ENCODE measurements at regions not wholly inside any gene's neighbourhood (a gene's known extent, or its start where the extent isn't known, plus 50 kb on each side); places are given as distances from the start of the nearest gene placed in this dataset.

DNA sequence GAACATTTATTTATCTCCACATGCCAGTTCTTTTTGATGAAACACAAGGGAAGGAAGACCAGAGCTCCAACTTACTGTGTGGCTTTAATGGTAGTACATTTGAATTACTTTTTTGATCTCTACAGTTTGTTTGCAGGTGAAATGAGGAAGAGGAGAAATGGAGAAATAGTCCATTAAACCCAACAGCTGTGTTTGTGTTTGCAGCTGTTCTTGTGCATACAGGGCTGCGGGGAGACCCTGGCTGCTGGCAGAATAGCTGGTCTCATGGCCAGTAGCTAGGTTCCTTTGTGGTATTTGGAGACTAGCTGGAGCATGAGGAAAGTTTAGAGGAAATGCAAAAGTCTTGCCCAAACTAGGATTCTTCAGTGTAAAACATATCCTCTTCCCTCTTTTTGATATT is 374.8 kb downstream of the GPAT3 start (continued):
- TF ChIP-seq, protein P1, sequence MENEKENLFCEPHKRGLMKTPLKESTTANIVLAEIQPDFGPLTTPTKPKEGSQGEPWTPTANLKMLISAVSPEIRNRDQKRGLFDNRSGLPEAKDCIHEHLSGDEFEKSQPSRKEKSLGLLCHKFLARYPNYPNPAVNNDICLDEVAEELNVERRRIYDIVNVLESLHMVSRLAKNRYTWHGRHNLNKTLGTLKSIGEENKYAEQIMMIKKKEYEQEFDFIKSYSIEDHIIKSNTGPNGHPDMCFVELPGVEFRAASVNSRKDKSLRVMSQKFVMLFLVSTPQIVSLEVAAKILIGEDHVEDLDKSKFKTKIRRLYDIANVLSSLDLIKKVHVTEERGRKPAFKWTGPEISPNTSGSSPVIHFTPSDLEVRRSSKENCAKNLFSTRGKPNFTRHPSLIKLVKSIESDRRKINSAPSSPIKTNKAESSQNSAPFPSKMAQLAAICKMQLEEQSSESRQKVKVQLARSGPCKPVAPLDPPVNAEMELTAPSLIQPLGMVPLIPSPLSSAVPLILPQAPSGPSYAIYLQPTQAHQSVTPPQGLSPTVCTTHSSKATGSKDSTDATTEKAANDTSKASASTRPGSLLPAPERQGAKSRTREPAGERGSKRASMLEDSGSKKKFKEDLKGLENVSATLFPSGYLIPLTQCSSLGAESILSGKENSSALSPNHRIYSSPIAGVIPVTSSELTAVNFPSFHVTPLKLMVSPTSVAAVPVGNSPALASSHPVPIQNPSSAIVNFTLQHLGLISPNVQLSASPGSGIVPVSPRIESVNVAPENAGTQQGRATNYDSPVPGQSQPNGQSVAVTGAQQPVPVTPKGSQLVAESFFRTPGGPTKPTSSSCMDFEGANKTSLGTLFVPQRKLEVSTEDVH (IDR thresholded peaks at IDR 0.05; ENCODE audit: low read depth, partially characterized antibody) = no peak
- TF ChIP-seq SREBF2 (IDR thresholded peaks at IDR 0.05; ENCODE audit: low read length) = no peak
- TF ChIP-seq, protein P2, sequence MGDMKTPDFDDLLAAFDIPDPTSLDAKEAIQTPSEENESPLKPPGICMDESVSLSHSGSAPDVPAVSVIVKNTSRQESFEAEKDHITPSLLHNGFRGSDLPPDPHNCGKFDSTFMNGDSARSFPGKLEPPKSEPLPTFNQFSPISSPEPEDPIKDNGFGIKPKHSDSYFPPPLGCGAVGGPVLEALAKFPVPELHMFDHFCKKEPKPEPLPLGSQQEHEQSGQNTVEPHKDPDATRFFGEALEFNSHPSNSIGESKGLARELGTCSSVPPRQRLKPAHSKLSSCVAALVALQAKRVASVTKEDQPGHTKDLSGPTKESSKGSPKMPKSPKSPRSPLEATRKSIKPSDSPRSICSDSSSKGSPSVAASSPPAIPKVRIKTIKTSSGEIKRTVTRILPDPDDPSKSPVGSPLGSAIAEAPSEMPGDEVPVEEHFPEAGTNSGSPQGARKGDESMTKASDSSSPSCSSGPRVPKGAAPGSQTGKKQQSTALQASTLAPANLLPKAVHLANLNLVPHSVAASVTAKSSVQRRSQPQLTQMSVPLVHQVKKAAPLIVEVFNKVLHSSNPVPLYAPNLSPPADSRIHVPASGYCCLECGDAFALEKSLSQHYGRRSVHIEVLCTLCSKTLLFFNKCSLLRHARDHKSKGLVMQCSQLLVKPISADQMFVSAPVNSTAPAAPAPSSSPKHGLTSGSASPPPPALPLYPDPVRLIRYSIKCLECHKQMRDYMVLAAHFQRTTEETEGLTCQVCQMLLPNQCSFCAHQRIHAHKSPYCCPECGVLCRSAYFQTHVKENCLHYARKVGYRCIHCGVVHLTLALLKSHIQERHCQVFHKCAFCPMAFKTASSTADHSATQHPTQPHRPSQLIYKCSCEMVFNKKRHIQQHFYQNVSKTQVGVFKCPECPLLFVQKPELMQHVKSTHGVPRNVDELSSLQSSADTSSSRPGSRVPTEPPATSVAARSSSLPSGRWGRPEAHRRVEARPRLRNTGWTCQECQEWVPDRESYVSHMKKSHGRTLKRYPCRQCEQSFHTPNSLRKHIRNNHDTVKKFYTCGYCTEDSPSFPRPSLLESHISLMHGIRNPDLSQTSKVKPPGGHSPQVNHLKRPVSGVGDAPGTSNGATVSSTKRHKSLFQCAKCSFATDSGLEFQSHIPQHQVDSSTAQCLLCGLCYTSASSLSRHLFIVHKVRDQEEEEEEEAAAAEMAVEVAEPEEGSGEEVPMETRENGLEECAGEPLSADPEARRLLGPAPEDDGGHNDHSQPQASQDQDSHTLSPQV (IDR thresholded peaks at IDR 0.05) = no peak

DNA sequence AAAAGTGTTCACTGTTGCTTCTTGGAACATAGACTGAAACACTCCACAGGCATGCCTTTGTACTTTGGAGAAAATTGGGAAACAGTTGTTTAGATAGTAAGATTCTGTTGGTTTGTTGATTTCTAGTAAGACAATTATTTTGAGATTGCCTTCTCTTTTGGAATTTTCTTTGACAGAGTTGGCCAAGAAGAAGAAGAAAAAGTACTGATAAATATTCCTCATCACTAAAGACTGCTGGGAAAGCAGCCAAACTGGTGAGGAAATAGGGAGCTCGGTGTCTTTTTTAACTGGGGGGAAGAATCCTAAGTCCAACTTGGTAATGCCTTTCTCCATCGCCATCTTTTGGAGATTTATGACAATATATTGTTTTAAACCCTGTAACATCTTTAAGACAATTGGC is 370.7 kb downstream of the GPAT3 start:
- Histone ChIP-seq H3K9me3 (replicated peaks; ENCODE audit: control insufficient read depth, insufficient read depth, low read length) (no peaks in the 10 kb centered on the region), H2AFZ (ENCODE audit: control insufficient read depth, low read depth, low read length) (no peak overlapping the region), H3K79me2 (ENCODE audit: control insufficient read depth, insufficient read depth, low read length) (no peaks in the 10 kb centered on the region), H3K4me2 (ENCODE audit: control insufficient read depth, insufficient read depth) (no peak overlapping the region), H3K9ac (ENCODE audit: control insufficient read depth, insufficient read depth, low read length) (no peak overlapping the region), H3K36me3 (ENCODE audit: control insufficient read depth in 2 of 2, insufficient read depth in 2 of 2, low read length in 1 of 2) (no peaks in the 10 kb centered on the region), H3K27me3 (replicated peaks in 1 of 2; ENCODE audit: control insufficient read depth in 2 of 2, insufficient read depth in 2 of 2, low read length in 1 of 2) (no peaks in the 10 kb centered on the region), H4K20me1 (ENCODE audit: control insufficient read depth, insufficient read depth) (no peaks in the 10 kb centered on the region), H3K27ac (ENCODE audit: control insufficient read depth, insufficient read depth) (no peak overlapping the region), H3K4me3 (no peak overlapping the region), H3K4me1 (ENCODE audit: control insufficient read depth, insufficient read depth, low read length) (no peaks in the 10 kb centered on the region)
- in situ Hi-C loops (cut with MboI) (no loop called here), intact Hi-C loops (cut with micrococcal nuclease; ENCODE audit: unreplicated experiment) (loop anchor here (1.0 kb wide), 2 partner anchors 353 to 598 kb away; no protein-coding TSS in a partner anchor)
- no TSS peak for BruUV-seq (replicated peaks)
- DNase-seq (ENCODE audit: low read depth, low spot score) (no peak), FAIRE-seq (no peak), ATAC-seq (no peak)
- SMC1A ChIA-PET (ENCODE audit: uncharacterized antibody, unreplicated experiment) = no interaction called here
- RAD21 ChIA-PET (ENCODE audit: unreplicated experiment) = no interaction called here
- CTCF ChIA-PET = no interaction called here
- POLR2A ChIA-PET = no interaction called here
- WGBS (ENCODE audit: insufficient coverage, insufficient replicate concordance, low lambda C conversion rate, missing lambda C conversion rate) = 4% methylated on average over 2 of the region's 2 CpGs
- TF ChIP-seq SMC3 (IDR thresholded peaks at IDR 0.05; ENCODE audit: borderline replicate concordance, low read length) (no peak), TCF3 (IDR thresholded peaks at IDR 0.05; ENCODE audit: borderline replicate concordance, insufficient read depth, low read depth, low read length) (no peak), KLF5 (IDR thresholded peaks at IDR 0.05; ENCODE audit: partially characterized antibody) (no peak), ZNF24 (IDR thresholded peaks at IDR 0.05) (no peak), POU2F2 (IDR thresholded peaks at IDR 0.05; ENCODE audit: borderline replicate concordance, low read depth, low read length) (no peak)
- TF ChIP-seq, protein P3, sequence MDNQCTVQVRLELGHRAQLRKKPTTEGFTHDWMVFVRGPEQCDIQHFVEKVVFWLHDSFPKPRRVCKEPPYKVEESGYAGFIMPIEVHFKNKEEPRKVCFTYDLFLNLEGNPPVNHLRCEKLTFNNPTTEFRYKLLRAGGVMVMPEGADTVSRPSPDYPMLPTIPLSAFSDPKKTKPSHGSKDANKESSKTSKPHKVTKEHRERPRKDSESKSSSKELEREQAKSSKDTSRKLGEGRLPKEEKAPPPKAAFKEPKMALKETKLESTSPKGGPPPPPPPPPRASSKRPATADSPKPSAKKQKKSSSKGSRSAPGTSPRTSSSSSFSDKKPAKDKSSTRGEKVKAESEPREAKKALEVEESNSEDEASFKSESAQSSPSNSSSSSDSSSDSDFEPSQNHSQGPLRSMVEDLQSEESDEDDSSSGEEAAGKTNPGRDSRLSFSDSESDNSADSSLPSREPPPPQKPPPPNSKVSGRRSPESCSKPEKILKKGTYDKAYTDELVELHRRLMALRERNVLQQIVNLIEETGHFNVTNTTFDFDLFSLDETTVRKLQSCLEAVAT (IDR thresholded peaks at IDR 0.05) = no peak
- TF ChIP-seq, protein P4, sequence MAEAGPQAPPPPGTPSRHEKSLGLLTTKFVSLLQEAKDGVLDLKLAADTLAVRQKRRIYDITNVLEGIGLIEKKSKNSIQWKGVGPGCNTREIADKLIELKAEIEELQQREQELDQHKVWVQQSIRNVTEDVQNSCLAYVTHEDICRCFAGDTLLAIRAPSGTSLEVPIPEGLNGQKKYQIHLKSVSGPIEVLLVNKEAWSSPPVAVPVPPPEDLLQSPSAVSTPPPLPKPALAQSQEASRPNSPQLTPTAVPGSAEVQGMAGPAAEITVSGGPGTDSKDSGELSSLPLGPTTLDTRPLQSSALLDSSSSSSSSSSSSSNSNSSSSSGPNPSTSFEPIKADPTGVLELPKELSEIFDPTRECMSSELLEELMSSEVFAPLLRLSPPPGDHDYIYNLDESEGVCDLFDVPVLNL (IDR thresholded peaks at IDR 0.05; ENCODE audit: low read depth, low read length) = no peak
- TF ChIP-seq, protein P5, sequence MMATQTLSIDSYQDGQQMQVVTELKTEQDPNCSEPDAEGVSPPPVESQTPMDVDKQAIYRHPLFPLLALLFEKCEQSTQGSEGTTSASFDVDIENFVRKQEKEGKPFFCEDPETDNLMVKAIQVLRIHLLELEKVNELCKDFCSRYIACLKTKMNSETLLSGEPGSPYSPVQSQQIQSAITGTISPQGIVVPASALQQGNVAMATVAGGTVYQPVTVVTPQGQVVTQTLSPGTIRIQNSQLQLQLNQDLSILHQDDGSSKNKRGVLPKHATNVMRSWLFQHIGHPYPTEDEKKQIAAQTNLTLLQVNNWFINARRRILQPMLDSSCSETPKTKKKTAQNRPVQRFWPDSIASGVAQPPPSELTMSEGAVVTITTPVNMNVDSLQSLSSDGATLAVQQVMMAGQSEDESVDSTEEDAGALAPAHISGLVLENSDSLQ (IDR thresholded peaks at IDR 0.05) = no peak
